KMS-11 (cell line): ENCODE measurements at regions not wholly inside any gene's neighbourhood (a gene's known extent, or its start where the extent isn't known, plus 50 kb on each side); places are given as distances from the start of the nearest gene placed in this dataset.

Source experiments
- H2AFZ ChIP-seq: fragments of 200-600 bp; sonication (generic); 2 replicates; pipeline ENCODE4 v1.6.1; 2016; ENCODE audit warnings: antibody characterized with exemption, mixed run types, low read depth
- H3K27ac ChIP-seq: fragments of 200-600 bp; sonication (generic); 2 replicates; pipeline ENCODE4 v1.6.1; 2016; ENCODE audit warnings: mild to moderate bottlenecking, mixed run types
- H3K27me3 ChIP-seq: fragments of 200-600 bp; sonication (generic); 2 replicates; pipeline ENCODE4 v1.6.1; 2017; ENCODE audit warnings: mild to moderate bottlenecking, low read depth, mixed run types, moderate library complexity; ENCODE audit not compliant: insufficient read depth
- H3K36me3 ChIP-seq: fragments of 200-600 bp; sonication (generic); 2 replicates; pipeline ENCODE4 v1.6.1; 2017; ENCODE audit warnings: mild to moderate bottlenecking, mixed run types; ENCODE audit not compliant: insufficient read depth
- H3K4me1 ChIP-seq: fragments of 200-600 bp; sonication (generic); 2 replicates; pipeline ENCODE4 v1.6.1; 2016; ENCODE audit warnings: mild to moderate bottlenecking, low read depth, mixed run types; ENCODE audit not compliant: poor library complexity, severe bottlenecking
- H3K4me2 ChIP-seq: fragments of 200-600 bp; sonication (generic); 2 replicates; pipeline ENCODE4 v1.7.0; 2016; ENCODE audit warnings: mild to moderate bottlenecking, mixed run types
- H3K4me3 ChIP-seq: fragments of 200-600 bp; sonication (generic); IDR thresholded peaks from 2 replicates; pipeline ENCODE4 v1.6.1; 2017; ENCODE audit warnings: low read depth, low read length, mixed read lengths; ENCODE audit not compliant: insufficient read depth
- H3K79me2 ChIP-seq: fragments of 200-600 bp; sonication (generic); 2 replicates; pipeline ENCODE4 v1.6.1; 2016; ENCODE audit warnings: low read depth, mixed run types; ENCODE audit not compliant: insufficient read depth
- H3K9ac ChIP-seq: fragments of 200-600 bp; sonication (generic); 2 replicates; pipeline ENCODE4 v1.6.1; 2016; ENCODE audit warnings: mild to moderate bottlenecking, mixed run types
- H4K20me1 ChIP-seq: fragments of 200-600 bp; sonication (generic); 2 replicates; pipeline ENCODE4 v1.6.1; 2016; ENCODE audit warnings: mild to moderate bottlenecking, mixed run types; ENCODE audit not compliant: insufficient read depth
- TF ChIP-seq, protein P1 (sequence below): fragments of 200-600 bp; sonication (generic); conservative IDR thresholded peaks from 2 replicates; pipeline ENCODE4 v1.6.1; 2017; ENCODE audit warnings: low read depth, mild to moderate bottlenecking, antibody characterized with exemption, low read length, moderate library complexity, mixed read lengths

DNA sequence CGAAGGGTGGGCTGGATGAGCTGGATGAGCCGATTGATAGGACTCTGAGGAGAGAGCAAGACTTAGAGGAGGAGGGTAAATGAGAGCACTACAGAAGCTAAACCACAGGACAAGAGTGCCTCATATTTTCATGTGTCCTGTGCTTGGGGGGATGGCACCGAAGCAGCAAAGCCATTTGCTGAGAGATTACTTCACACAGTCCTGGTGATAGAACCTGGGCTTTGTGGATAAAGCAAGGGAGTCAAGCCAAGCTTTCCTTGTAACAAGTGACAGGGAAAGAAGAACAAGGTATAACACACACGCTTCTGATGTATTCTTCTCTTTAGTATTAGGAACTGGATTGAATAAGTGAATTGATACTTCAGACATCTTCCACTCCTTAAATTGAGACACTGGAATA is 253.7 kb downstream of the ANKRD7 start:
- Histone ChIP-seq H3K4me1 (no peaks in the 10 kb centered on the region), H3K79me2 (no peaks in the 10 kb centered on the region), H2AFZ (no peak overlapping the region), H3K4me2 (no peak overlapping the region), H3K36me3 (no peaks in the 10 kb centered on the region), H3K9ac (no peak overlapping the region), H4K20me1 (no peaks in the 10 kb centered on the region), H3K27me3 (no peaks in the 10 kb centered on the region), H3K27ac (no peak overlapping the region), H3K4me3 (no peak overlapping the region)
- TF ChIP-seq, protein P1, sequence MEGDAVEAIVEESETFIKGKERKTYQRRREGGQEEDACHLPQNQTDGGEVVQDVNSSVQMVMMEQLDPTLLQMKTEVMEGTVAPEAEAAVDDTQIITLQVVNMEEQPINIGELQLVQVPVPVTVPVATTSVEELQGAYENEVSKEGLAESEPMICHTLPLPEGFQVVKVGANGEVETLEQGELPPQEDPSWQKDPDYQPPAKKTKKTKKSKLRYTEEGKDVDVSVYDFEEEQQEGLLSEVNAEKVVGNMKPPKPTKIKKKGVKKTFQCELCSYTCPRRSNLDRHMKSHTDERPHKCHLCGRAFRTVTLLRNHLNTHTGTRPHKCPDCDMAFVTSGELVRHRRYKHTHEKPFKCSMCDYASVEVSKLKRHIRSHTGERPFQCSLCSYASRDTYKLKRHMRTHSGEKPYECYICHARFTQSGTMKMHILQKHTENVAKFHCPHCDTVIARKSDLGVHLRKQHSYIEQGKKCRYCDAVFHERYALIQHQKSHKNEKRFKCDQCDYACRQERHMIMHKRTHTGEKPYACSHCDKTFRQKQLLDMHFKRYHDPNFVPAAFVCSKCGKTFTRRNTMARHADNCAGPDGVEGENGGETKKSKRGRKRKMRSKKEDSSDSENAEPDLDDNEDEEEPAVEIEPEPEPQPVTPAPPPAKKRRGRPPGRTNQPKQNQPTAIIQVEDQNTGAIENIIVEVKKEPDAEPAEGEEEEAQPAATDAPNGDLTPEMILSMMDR, result no peak

DNA sequence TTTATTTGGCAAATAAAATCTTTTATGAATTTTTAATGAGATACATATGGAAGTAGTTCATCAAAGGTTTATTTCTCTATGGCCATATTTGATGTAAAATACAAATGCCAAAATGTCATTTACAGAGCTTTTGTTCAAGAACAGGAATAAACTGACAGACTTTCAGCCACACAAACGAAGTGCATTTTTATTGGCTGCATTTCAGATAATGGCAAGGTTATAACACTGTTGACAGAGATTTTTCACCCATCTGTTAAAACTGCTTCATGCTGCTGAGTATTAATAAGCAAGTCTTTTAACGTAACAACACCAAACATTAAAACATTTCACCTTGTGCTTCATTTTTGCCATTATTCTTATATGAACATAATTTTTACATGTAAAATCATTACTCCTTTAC is 254.4 kb downstream of the ANKRD7 start:
- no peak overlapping the region for H3K4me2 ChIP-seq
- no peaks in the 10 kb centered on the region for H3K27me3 ChIP-seq
- H3K79me2 ChIP-seq, result no peaks in the 10 kb centered on the region
- no peaks in the 10 kb centered on the region for H3K4me1 ChIP-seq
- H3K9ac ChIP-seq, result no peak overlapping the region
- no peak overlapping the region for H2AFZ ChIP-seq
- no peak overlapping the region for H3K4me3 ChIP-seq
- no peaks in the 10 kb centered on the region for H4K20me1 ChIP-seq
- H3K36me3 ChIP-seq, result no peaks in the 10 kb centered on the region
- TF ChIP-seq, protein P1, result no peak
- no peak overlapping the region for H3K27ac ChIP-seq

GRCh38 chr7:118492466-118492865 is 268.0 kb downstream of the ANKRD7 start:
- Histone ChIP-seq H3K4me3 (no peak overlapping the region), H3K4me2 (no peak overlapping the region), H3K36me3 (no peaks in the 10 kb centered on the region), H3K9ac (no peak overlapping the region), H3K27me3 (no peaks in the 10 kb centered on the region), H3K4me1 (no peaks in the 10 kb centered on the region), H2AFZ (no peak overlapping the region), H3K27ac (no peak overlapping the region), H4K20me1 (no peaks in the 10 kb centered on the region), H3K79me2 (no peaks in the 10 kb centered on the region)
- TF ChIP-seq, protein P1, result no peak

DNA sequence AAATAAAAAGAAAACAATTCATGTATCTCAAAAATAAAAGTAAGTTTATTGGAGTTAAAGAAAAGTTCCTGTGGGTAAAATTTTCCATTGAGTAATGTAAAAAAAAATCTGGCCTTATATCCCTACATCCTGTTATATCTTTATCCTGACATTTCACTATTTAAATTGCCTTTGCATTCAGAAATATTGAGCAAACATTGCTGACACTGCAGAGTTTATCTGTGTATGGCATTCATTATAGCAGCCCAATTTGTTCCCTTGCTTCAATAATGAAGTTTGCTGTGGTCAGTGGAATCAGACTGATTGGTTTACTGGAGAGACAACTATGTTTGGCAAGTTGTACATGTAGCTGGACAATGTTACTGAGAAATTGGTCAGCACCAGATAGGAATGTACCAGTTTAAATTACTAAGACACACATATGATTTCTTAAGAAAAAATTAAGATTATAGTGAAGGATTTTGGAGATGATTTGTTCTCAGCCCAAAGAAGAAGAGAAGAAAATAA is 271.7 kb downstream of the ANKRD7 start:
- Histone ChIP-seq H3K27ac (no peak overlapping the region), H3K4me1 (no peaks in the 10 kb centered on the region), H4K20me1 (no peaks in the 10 kb centered on the region), H3K79me2 (no peaks in the 10 kb centered on the region), H2AFZ (no peak overlapping the region), H3K9ac (no peak overlapping the region), H3K36me3 (no peaks in the 10 kb centered on the region), H3K27me3 (no peaks in the 10 kb centered on the region), H3K4me2 (no peak overlapping the region), H3K4me3 (no peak overlapping the region)
- TF ChIP-seq, protein P1, result no peak
